ENCODE measurements at regions not wholly inside any gene's neighbourhood (a gene's known extent, or its start where the extent isn't known, plus 50 kb on each side); places are given as distances from the start of the nearest gene placed in this dataset.

- ATAC-seq (no peak), DNase-seq (no peak)
- Histone ChIP-seq H3K27me3 (no peaks in the 10 kb centered on the region), H3K36me3 (no peaks in the 10 kb centered on the region), H3K4me1 (no peaks in the 10 kb centered on the region), H3K4me3 (no peak overlapping the region), H3K27ac (no peak overlapping the region), H3K9me3 (no peaks in the 10 kb centered on the region)
- intact Hi-C loops (cut with DNase I) = no loop called here
- TF ChIP-seq POLR2A (IDR thresholded peaks at IDR 0.05) (no peak), CTCF (IDR thresholded peaks at IDR 0.05) (no peak)
- 64% methylated on average over 6 of the region's 6 CpGs for WGBS (ENCODE audit: insufficient coverage, low coverage, low lambda C conversion rate, missing lambda C conversion rate)
These were observed 466.6 kb downstream of the LPIN1 start for GRCh38 chr2:12212841-12213597.

DNA sequence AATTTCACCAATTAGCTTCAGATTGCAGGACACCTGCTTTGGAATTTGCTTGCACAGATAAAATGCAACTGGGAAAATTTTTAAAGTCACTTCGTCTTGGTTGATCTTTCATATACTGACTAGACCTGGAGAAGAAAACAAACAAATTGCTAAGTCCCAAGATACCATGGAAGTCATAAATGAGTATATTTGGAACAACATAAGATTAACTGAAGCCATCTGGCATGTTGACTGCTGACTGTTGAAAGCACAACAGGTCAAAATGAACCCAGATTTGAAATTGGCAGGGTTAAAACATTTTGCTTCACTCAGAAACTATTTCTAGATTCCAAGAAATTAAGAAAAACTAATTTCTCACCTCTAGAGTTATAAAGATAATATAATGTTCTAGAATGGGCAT is 470.7 kb downstream of the LPIN1 start:
- DNase-seq (no peak), ATAC-seq (no peak)
- WGBS (ENCODE audit: insufficient coverage, low coverage, low lambda C conversion rate, missing lambda C conversion rate) = 56% methylated on average over 1 of the region's 1 CpG
- Histone ChIP-seq H3K27me3 (no peaks in the 10 kb centered on the region), H3K36me3 (no peaks in the 10 kb centered on the region), H3K4me1 (no peaks in the 10 kb centered on the region), H3K4me3 (no peak overlapping the region), H3K9me3 (no peaks in the 10 kb centered on the region), H3K27ac (no peak overlapping the region)
- intact Hi-C loops (cut with DNase I) = no loop called here
- TF ChIP-seq CTCF (IDR thresholded peaks at IDR 0.05) (no peak), POLR2A (IDR thresholded peaks at IDR 0.05) (no peak)

DNA sequence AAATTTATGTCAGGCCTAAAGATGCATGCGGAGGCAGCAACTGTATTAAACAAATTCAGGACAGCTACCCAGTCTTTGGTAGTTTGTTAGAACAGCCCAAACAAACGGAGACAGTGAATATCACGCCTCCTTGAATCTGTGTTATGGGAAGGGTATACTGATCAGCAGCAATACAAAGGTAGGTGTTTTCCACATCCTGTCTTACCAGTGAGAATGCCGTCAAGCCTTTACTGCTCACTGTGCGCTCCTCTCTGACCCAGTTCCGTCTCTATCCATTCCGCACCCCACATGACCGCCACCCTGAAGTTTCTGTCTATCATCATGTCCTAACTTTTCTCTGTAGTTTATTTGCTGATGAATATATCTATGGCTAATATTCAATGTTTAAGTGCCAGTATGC is 473.3 kb downstream of the LPIN1 start:
- H3K4me3 ChIP-seq = no peak overlapping the region
- H3K27me3 ChIP-seq = no peaks in the 10 kb centered on the region
- DNase-seq (no peak), ATAC-seq (no peak)
- H3K27ac ChIP-seq = no peak overlapping the region
- no peaks in the 10 kb centered on the region for H3K4me1 ChIP-seq
- no peaks in the 10 kb centered on the region for H3K9me3 ChIP-seq
- intact Hi-C loops (cut with DNase I) = no loop called here
- no peak for TF ChIP-seq POLR2A (IDR thresholded peaks at IDR 0.05)
- no peak for TF ChIP-seq CTCF (IDR thresholded peaks at IDR 0.05)
- no peaks in the 10 kb centered on the region for H3K36me3 ChIP-seq
- WGBS (ENCODE audit: insufficient coverage, low coverage, low lambda C conversion rate, missing lambda C conversion rate) = 93% methylated on average over 7 of the region's 8 CpGs

- H3K36me3 ChIP-seq = no peaks in the 10 kb centered on the region
- H3K27ac ChIP-seq = no peak overlapping the region
- WGBS (ENCODE audit: insufficient coverage, low coverage, low lambda C conversion rate, missing lambda C conversion rate) = 23% methylated on average over 2 of the region's 2 CpGs
- H3K27me3 ChIP-seq = no peaks in the 10 kb centered on the region
- no peak overlapping the region for H3K4me3 ChIP-seq
- TF ChIP-seq CTCF (IDR thresholded peaks at IDR 0.05) = no peak
- no peak for TF ChIP-seq POLR2A (IDR thresholded peaks at IDR 0.05)
- intact Hi-C loops (cut with DNase I) = no loop called here
- no peaks in the 10 kb centered on the region for H3K9me3 ChIP-seq
- ATAC-seq = no peak
- no peak for DNase-seq
- no peaks in the 10 kb centered on the region for H3K4me1 ChIP-seq
These were observed 475.2 kb downstream of the LPIN1 start for GRCh38 chr2:12221584-12221983.

All from right lobe of liver (tissue), 6 donors.